ENCODE measurements at regions not wholly inside any gene's neighbourhood (a gene's known extent, or its start where the extent isn't known, plus 50 kb on each side); places are given as distances from the start of the nearest gene placed in this dataset.

- Histone ChIP-seq H3K9ac (ENCODE audit: low read length) (no peak overlapping the region), H3K79me1 (ENCODE audit: low read length) (no peaks in the 10 kb centered on the region), H3K23ac (ENCODE audit: low read length) (no peak overlapping the region), H3K4me2 (ENCODE audit: low read length) (no peak overlapping the region), H3K18ac (ENCODE audit: low read length) (no peak overlapping the region), H4K12ac (ENCODE audit: low read depth, low read length) (no peak overlapping the region), H3K27ac (ENCODE audit: low read depth, low read length) (no peak overlapping the region), H2BK5ac (ENCODE audit: low read depth, low read length, poor library complexity) (no peak overlapping the region), H4K8ac (ENCODE audit: low read depth, low read length) (no peak overlapping the region), H3K79me2 (ENCODE audit: control insufficient read depth, insufficient read depth, low read length, poor library complexity) (no peaks in the 10 kb centered on the region), H4K91ac (ENCODE audit: low read depth, low read length) (no peak overlapping the region), H2BK120ac (ENCODE audit: insufficient read depth, low read length, poor library complexity) (no peak overlapping the region), H3K4me3 (ENCODE audit: low read depth, low read length) (no peak overlapping the region), H3K9me3 (ENCODE audit: insufficient read depth, low read depth, low read length) (no peaks in the 10 kb centered on the region), H2BK12ac (ENCODE audit: low read length) (no peak overlapping the region), H3K4me1 (ENCODE audit: control insufficient read depth in 1 of 2, insufficient read depth in 2 of 2, low read length in 2 of 2) (no peaks in the 10 kb centered on the region), H2AFZ (ENCODE audit: insufficient read depth, low read length, poor library complexity) (no peak overlapping the region), H2AK5ac (ENCODE audit: low read length) (no peak overlapping the region), H3K36me3 (ENCODE audit: control insufficient read depth in 1 of 2, insufficient read depth in 2 of 2, low read length in 2 of 2) (no peaks in the 10 kb centered on the region), H3K14ac (ENCODE audit: low read length) (no peak overlapping the region), H3K27me3 (ENCODE audit: insufficient read depth, low read length) (no peaks in the 10 kb centered on the region), H3K4ac (ENCODE audit: low read depth, low read length) (no peak overlapping the region)
- no peak for DNase-seq
- WGBS (ENCODE audit: extremely low coverage, insufficient coverage, insufficient read length), result no CpG with 5 or more reads among the region's 7 CpGs
Measured at GRCh38 chr9:20264896-20265295, 357.4 kb downstream of the MLLT3 start.

GRCh38 chr9:20262611-20263010 lies 359.7 kb downstream of the MLLT3 start:
- Histone ChIP-seq H3K79me1 (ENCODE audit: low read length) (no peaks in the 10 kb centered on the region), H3K14ac (ENCODE audit: low read length) (no peak overlapping the region), H4K91ac (ENCODE audit: low read depth, low read length) (no peak overlapping the region), H3K9ac (ENCODE audit: low read length) (no peak overlapping the region), H3K4ac (ENCODE audit: low read depth, low read length) (no peak overlapping the region), H3K18ac (ENCODE audit: low read length) (no peak overlapping the region), H2BK5ac (ENCODE audit: low read depth, low read length, poor library complexity) (no peak overlapping the region), H3K4me3 (ENCODE audit: low read depth, low read length) (no peak overlapping the region), H4K8ac (ENCODE audit: low read depth, low read length) (no peak overlapping the region), H3K36me3 (ENCODE audit: control insufficient read depth in 1 of 2, insufficient read depth in 2 of 2, low read length in 2 of 2) (no peaks in the 10 kb centered on the region), H3K4me2 (ENCODE audit: low read length) (no peak overlapping the region), H3K4me1 (ENCODE audit: control insufficient read depth in 1 of 2, insufficient read depth in 2 of 2, low read length in 2 of 2) (no peaks in the 10 kb centered on the region), H4K12ac (ENCODE audit: low read depth, low read length) (no peak overlapping the region), H3K23ac (ENCODE audit: low read length) (no peak overlapping the region), H2BK12ac (ENCODE audit: low read length) (no peak overlapping the region), H3K27ac (ENCODE audit: low read depth, low read length) (no peak overlapping the region), H3K79me2 (ENCODE audit: control insufficient read depth, insufficient read depth, low read length, poor library complexity) (no peaks in the 10 kb centered on the region), H3K9me3 (ENCODE audit: insufficient read depth, low read depth, low read length) (no peaks in the 10 kb centered on the region), H2AK5ac (ENCODE audit: low read length) (no peak overlapping the region), H2AFZ (ENCODE audit: insufficient read depth, low read length, poor library complexity) (no peak overlapping the region), H2BK120ac (ENCODE audit: insufficient read depth, low read length, poor library complexity) (no peak overlapping the region), H3K27me3 (ENCODE audit: insufficient read depth, low read length) (no peaks in the 10 kb centered on the region)
- WGBS (ENCODE audit: extremely low coverage, insufficient coverage, insufficient read length), result no CpG with 5 or more reads among the region's 4 CpGs
- DNase-seq, result no peak

DNA sequence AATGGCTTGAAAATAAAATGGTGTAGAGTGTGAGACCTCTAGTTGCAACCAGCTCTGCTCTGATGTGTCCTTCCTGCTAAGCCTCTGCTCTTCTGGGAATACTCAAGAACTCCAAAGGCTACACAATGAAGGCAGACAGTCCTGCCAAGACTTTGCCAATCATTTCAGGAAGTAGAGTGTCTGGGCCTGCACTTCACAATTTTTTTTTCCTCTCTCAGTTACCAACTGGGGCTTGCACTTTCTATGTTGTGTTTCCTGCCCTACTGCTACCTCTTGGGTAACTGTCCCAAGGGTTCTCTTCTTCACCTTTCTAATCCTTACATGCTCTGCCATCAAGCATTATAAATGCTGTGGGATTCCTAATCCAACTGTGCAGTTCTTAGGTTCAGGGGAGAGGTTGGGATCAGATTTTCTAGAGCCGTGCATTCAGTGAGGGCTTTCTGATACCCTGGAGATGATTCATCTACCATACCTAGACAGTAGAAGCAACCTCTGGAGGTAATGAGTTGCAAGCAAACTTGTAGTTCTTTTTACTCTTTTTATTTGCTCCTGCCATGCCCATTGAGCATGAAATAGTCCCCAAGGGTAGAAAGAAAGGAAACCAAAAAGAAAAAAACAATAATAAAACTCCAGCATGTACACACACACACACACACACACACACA lies 365.9 kb downstream of the MLLT3 start:
- Histone ChIP-seq H2AK5ac (ENCODE audit: low read length) (no peak overlapping the region), H3K9ac (ENCODE audit: low read length) (no peak overlapping the region), H3K4me1 (ENCODE audit: control insufficient read depth in 1 of 2, insufficient read depth in 2 of 2, low read length in 2 of 2) (no peaks in the 10 kb centered on the region), H3K23ac (ENCODE audit: low read length) (no peak overlapping the region), H3K36me3 (ENCODE audit: control insufficient read depth in 1 of 2, insufficient read depth in 2 of 2, low read length in 2 of 2) (no peaks in the 10 kb centered on the region), H4K12ac (ENCODE audit: low read depth, low read length) (no peak overlapping the region), H2AFZ (ENCODE audit: insufficient read depth, low read length, poor library complexity) (no peak overlapping the region), H3K4me2 (ENCODE audit: low read length) (no peak overlapping the region), H3K27ac (ENCODE audit: low read depth, low read length) (no peak overlapping the region), H3K4me3 (ENCODE audit: low read depth, low read length) (no peak overlapping the region), H4K91ac (ENCODE audit: low read depth, low read length) (no peak overlapping the region), H3K79me1 (ENCODE audit: low read length) (no peaks in the 10 kb centered on the region), H3K18ac (ENCODE audit: low read length) (no peak overlapping the region), H3K79me2 (ENCODE audit: control insufficient read depth, insufficient read depth, low read length, poor library complexity) (no peaks in the 10 kb centered on the region), H2BK5ac (ENCODE audit: low read depth, low read length, poor library complexity) (no peak overlapping the region), H3K14ac (ENCODE audit: low read length) (no peak overlapping the region), H4K8ac (ENCODE audit: low read depth, low read length) (no peak overlapping the region), H2BK120ac (ENCODE audit: insufficient read depth, low read length, poor library complexity) (no peak overlapping the region), H3K4ac (ENCODE audit: low read depth, low read length) (no peak overlapping the region), H3K27me3 (ENCODE audit: insufficient read depth, low read length) (no peaks in the 10 kb centered on the region), H2BK12ac (ENCODE audit: low read length) (no peak overlapping the region), H3K9me3 (ENCODE audit: insufficient read depth, low read depth, low read length) (no peaks in the 10 kb centered on the region)
- no peak for DNase-seq
- no CpG with 5 or more reads among the region's 1 CpG for WGBS (ENCODE audit: extremely low coverage, insufficient coverage, insufficient read length)

DNA sequence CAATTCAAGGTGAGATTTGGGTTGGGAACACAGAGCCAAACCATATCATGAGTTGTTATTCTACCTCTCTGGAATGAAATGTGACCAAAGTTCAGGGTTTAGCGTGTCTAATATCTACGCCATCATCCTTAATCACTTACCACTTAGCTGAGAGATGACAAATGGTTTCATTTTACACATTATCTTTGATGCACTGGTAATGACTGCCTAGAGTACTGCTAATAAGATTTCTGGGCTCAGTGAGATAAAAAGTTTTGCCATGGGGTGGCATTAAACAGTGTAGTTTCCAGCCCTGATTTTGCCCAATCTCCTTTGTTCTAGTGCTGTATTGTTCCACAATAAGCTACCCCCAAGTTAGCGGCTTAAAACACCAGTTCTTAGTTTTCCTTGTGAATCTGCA lies 367.2 kb downstream of the MLLT3 start:
- no peaks in the 10 kb centered on the region for H3K36me3 ChIP-seq (ENCODE audit: control insufficient read depth in 1 of 2, insufficient read depth in 2 of 2, low read length in 2 of 2)
- no peaks in the 10 kb centered on the region for H3K79me1 ChIP-seq (ENCODE audit: low read length)
- no peak overlapping the region for H3K14ac ChIP-seq (ENCODE audit: low read length)
- H3K9ac ChIP-seq (ENCODE audit: low read length), result no peak overlapping the region
- H4K12ac ChIP-seq (ENCODE audit: low read depth, low read length), result no peak overlapping the region
- H3K18ac ChIP-seq (ENCODE audit: low read length), result no peak overlapping the region
- no peak overlapping the region for H2BK12ac ChIP-seq (ENCODE audit: low read length)
- no peak overlapping the region for H4K8ac ChIP-seq (ENCODE audit: low read depth, low read length)
- no peak for DNase-seq
- H3K27me3 ChIP-seq (ENCODE audit: insufficient read depth, low read length), result no peaks in the 10 kb centered on the region
- no peak overlapping the region for H3K23ac ChIP-seq (ENCODE audit: low read length)
- no peaks in the 10 kb centered on the region for H3K79me2 ChIP-seq (ENCODE audit: control insufficient read depth, insufficient read depth, low read length, poor library complexity)
- H3K4me3 ChIP-seq (ENCODE audit: low read depth, low read length), result no peak overlapping the region
- no peak overlapping the region for H3K27ac ChIP-seq (ENCODE audit: low read depth, low read length)
- no peaks in the 10 kb centered on the region for H3K9me3 ChIP-seq (ENCODE audit: insufficient read depth, low read depth, low read length)
- H2BK5ac ChIP-seq (ENCODE audit: low read depth, low read length, poor library complexity), result no peak overlapping the region
- no peak overlapping the region for H3K4ac ChIP-seq (ENCODE audit: low read depth, low read length)
- H2AK5ac ChIP-seq (ENCODE audit: low read length), result no peak overlapping the region
- no peak overlapping the region for H2BK120ac ChIP-seq (ENCODE audit: insufficient read depth, low read length, poor library complexity)
- no peak overlapping the region for H3K4me2 ChIP-seq (ENCODE audit: low read length)
- H3K4me1 ChIP-seq (ENCODE audit: control insufficient read depth in 1 of 2, insufficient read depth in 2 of 2, low read length in 2 of 2), result no peaks in the 10 kb centered on the region
- no peak overlapping the region for H2AFZ ChIP-seq (ENCODE audit: insufficient read depth, low read length, poor library complexity)
- no peak overlapping the region for H4K91ac ChIP-seq (ENCODE audit: low read depth, low read length)
- WGBS (ENCODE audit: extremely low coverage, insufficient coverage, insufficient read length), result no CpG with 5 or more reads among the region's 3 CpGs

Measured in trophoblast cell (in vitro differentiated cells and primary cell).